Liver (tissue), 3 donors: ENCODE measurements at regions not wholly inside any gene's neighbourhood (a gene's known extent, or its start where the extent isn't known, plus 50 kb on each side); places are given as distances from the start of the nearest gene placed in this dataset.

Source experiments
- GABPA ChIP-seq, 2 donors: IDR thresholded peaks in 1 of 2; conservative IDR thresholded peaks in 1 of 2; 2 replicates each; pipeline ENCODE4 v1.6.1; 2016; ENCODE audit warnings: antibody characterized with exemption in 2 of 2, mild to moderate bottlenecking in 1 of 2, moderate library complexity in 1 of 2
- NR2F2 ChIP-seq: IDR thresholded peaks from 2 replicates; pipeline ENCODE4 v1.6.1; 2016; ENCODE audit warnings: antibody characterized with exemption
- SP1 ChIP-seq: IDR thresholded peaks from 2 replicates; pipeline ENCODE4 v1.6.1; 2018; ENCODE audit warnings: antibody characterized with exemption, mild to moderate bottlenecking
- YY1 ChIP-seq: IDR thresholded peaks from 2 replicates; pipeline ENCODE4 v1.6.1; 2016; ENCODE audit warnings: antibody characterized with exemption, mild to moderate bottlenecking
- TF ChIP-seq, protein P1 (sequence below): fragments of 150-350 bp; IDR thresholded peaks from 2 replicates; pipeline ENCODE4 v1.5.1; 2017; ENCODE audit warnings: improper control_type of control experiment, low read depth, low read length; ENCODE audit not compliant: missing input control
- TF ChIP-seq, protein P2 (sequence below): IDR thresholded peaks from 2 replicates; pipeline ENCODE4 v1.6.1; 2016; ENCODE audit warnings: antibody characterized with exemption, mild to moderate bottlenecking
- donor health status: healthy.
- donor health status: healthy.

DNA sequence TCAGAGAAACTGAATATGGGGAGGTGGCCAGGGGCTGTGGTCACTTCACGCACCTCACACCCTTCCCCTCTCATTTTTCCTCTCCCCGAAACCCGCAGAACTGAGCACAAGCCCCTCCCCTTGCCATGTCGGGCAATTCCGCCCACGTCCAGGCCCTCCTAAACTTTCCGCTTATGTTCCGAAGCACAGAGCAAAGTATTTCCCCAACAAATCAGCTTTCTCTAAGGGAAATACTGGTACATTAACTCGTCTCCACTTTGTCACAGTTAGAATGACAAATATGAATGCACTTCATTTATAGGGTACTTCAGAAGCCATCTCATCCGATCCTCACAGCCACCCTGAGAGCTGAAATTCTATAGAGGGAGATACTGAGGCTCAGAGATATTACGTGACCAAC lies 94.7 kb upstream of the TMEM45B start:
- TF ChIP-seq, protein P1, sequence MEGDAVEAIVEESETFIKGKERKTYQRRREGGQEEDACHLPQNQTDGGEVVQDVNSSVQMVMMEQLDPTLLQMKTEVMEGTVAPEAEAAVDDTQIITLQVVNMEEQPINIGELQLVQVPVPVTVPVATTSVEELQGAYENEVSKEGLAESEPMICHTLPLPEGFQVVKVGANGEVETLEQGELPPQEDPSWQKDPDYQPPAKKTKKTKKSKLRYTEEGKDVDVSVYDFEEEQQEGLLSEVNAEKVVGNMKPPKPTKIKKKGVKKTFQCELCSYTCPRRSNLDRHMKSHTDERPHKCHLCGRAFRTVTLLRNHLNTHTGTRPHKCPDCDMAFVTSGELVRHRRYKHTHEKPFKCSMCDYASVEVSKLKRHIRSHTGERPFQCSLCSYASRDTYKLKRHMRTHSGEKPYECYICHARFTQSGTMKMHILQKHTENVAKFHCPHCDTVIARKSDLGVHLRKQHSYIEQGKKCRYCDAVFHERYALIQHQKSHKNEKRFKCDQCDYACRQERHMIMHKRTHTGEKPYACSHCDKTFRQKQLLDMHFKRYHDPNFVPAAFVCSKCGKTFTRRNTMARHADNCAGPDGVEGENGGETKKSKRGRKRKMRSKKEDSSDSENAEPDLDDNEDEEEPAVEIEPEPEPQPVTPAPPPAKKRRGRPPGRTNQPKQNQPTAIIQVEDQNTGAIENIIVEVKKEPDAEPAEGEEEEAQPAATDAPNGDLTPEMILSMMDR = no peak
- TF ChIP-seq GABPA (IDR thresholded peaks at IDR 0.05 in 1 of 2, conservative IDR thresholded peaks at IDR 0.05 in 1 of 2) (no peak), YY1 (no peak), SP1 (no peak), NR2F2 (no peak)
- TF ChIP-seq, protein P2, sequence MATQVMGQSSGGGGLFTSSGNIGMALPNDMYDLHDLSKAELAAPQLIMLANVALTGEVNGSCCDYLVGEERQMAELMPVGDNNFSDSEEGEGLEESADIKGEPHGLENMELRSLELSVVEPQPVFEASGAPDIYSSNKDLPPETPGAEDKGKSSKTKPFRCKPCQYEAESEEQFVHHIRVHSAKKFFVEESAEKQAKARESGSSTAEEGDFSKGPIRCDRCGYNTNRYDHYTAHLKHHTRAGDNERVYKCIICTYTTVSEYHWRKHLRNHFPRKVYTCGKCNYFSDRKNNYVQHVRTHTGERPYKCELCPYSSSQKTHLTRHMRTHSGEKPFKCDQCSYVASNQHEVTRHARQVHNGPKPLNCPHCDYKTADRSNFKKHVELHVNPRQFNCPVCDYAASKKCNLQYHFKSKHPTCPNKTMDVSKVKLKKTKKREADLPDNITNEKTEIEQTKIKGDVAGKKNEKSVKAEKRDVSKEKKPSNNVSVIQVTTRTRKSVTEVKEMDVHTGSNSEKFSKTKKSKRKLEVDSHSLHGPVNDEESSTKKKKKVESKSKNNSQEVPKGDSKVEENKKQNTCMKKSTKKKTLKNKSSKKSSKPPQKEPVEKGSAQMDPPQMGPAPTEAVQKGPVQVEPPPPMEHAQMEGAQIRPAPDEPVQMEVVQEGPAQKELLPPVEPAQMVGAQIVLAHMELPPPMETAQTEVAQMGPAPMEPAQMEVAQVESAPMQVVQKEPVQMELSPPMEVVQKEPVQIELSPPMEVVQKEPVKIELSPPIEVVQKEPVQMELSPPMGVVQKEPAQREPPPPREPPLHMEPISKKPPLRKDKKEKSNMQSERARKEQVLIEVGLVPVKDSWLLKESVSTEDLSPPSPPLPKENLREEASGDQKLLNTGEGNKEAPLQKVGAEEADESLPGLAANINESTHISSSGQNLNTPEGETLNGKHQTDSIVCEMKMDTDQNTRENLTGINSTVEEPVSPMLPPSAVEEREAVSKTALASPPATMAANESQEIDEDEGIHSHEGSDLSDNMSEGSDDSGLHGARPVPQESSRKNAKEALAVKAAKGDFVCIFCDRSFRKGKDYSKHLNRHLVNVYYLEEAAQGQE = no peak
